GM12892 (cell line): ENCODE measurements at regions not wholly inside any gene's neighbourhood (a gene's known extent, or its start where the extent isn't known, plus 50 kb on each side); places are given as distances from the start of the nearest gene placed in this dataset.

ENCODE experiments used
- POLR2A ChIP-seq: IDR thresholded peaks from 2 replicates; pipeline ENCODE4 v1.6.1; 2011; ENCODE audit warnings: low read depth, low read length, control low read depth
- POLR2AphosphoS5 ChIP-seq: IDR thresholded peaks from 2 replicates; pipeline ENCODE4 v1.6.1; 2011; ENCODE audit warnings: low read depth, low read length, control low read depth
- TAF1 ChIP-seq: IDR thresholded peaks from 2 replicates; pipeline ENCODE4 v1.6.1; 2011; ENCODE audit warnings: low read depth, mild to moderate bottlenecking, control low read depth, low read length, borderline replicate concordance

GRCh38 chr11:116390963-116391362, 381.8 kb downstream of the BUD13 start:
- TF ChIP-seq POLR2A (no peak), POLR2AphosphoS5 (no peak), TAF1 (no peak)
